ENCODE measurements at regions not wholly inside any gene's neighbourhood (a gene's known extent, or its start where the extent isn't known, plus 50 kb on each side); places are given as distances from the start of the nearest gene placed in this dataset.

DNA sequence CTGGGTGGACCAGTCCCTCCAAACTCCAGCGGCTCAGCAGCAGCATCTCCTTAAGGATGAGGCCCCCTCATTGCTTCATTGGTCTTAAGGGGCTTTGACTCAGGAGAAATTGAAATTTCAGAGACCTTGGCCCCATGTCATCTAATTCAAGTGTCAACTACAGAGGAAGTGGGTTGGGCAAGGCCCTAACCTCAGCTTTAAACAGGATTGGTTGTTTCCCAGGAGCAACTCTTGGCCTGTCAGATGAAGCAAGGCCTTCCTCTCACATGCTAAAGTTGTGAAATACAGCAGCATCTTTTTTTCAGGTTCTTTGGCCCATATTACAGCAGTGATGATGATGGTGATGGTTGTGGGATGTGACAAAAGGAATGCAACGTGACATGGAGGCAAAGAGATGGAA is 348.3 kb downstream of the ICE1 start:
- no peaks in the 10 kb centered on the region for H3K36me3 ChIP-seq
- no peaks in the 10 kb centered on the region for H3K9me3 ChIP-seq
- no peaks in the 10 kb centered on the region for H3K4me1 ChIP-seq
- TF ChIP-seq, protein P1, sequence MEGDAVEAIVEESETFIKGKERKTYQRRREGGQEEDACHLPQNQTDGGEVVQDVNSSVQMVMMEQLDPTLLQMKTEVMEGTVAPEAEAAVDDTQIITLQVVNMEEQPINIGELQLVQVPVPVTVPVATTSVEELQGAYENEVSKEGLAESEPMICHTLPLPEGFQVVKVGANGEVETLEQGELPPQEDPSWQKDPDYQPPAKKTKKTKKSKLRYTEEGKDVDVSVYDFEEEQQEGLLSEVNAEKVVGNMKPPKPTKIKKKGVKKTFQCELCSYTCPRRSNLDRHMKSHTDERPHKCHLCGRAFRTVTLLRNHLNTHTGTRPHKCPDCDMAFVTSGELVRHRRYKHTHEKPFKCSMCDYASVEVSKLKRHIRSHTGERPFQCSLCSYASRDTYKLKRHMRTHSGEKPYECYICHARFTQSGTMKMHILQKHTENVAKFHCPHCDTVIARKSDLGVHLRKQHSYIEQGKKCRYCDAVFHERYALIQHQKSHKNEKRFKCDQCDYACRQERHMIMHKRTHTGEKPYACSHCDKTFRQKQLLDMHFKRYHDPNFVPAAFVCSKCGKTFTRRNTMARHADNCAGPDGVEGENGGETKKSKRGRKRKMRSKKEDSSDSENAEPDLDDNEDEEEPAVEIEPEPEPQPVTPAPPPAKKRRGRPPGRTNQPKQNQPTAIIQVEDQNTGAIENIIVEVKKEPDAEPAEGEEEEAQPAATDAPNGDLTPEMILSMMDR (IDR thresholded peaks at IDR 0.05) = no peak
- no peak for DNase-seq
- intact Hi-C loops (cut with DNase I; ENCODE audit: low total_unique reads) = no loop called here
- no peaks in the 10 kb centered on the region for H3K27me3 ChIP-seq
- no peak overlapping the region for H3K4me3 ChIP-seq
- H3K27ac ChIP-seq = no peak overlapping the region

DNA sequence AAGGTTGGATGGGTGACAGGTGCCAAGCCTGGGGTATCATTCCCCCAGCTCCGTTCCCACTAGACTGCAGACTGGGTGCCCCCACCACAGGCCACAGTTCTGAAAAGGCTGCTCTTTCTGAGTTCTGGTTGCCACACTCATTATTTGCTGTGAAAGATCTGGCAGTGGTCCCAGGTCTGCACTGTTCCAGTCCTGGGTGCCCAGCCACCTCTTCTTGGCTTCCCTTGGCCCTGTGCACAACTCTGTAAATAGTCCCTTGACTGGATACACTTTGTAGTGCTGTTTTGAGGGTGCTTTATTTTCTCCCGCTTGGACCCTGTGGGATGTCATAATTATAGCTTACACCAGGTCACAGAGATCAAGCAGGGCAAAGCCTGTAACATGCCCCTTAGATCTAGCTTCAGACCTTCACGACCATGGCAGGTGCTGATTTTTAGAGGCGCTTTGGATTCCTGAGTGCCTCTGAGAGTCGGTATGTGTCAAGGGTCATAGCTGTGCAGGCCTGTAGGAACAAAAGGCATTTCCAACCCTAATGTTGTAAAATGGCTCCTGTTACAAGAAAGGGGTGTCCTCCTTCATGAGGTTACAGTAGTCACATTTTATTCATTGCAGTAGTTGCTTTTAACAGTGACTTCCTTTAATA is 344.9 kb downstream of the ICE1 start:
- Histone ChIP-seq H3K4me1 (no peaks in the 10 kb centered on the region), H3K27ac (no peak overlapping the region), H3K36me3 (no peaks in the 10 kb centered on the region), H3K9me3 (no peaks in the 10 kb centered on the region), H3K4me3 (no peak overlapping the region), H3K27me3 (no peaks in the 10 kb centered on the region)
- intact Hi-C loops (cut with DNase I; ENCODE audit: low total_unique reads) = no loop called here
- TF ChIP-seq, protein P1 (IDR thresholded peaks at IDR 0.05) = no peak
- no peak for DNase-seq

GRCh38 chr5:5765066-5765850 is 342.8 kb downstream of the ICE1 start:
- TF ChIP-seq, protein P1 (IDR thresholded peaks at IDR 0.05) = no peak
- H3K27me3 ChIP-seq = no peaks in the 10 kb centered on the region
- H3K27ac ChIP-seq = no peak overlapping the region
- H3K4me3 ChIP-seq = no peak overlapping the region
- no peaks in the 10 kb centered on the region for H3K9me3 ChIP-seq
- intact Hi-C loops (cut with DNase I; ENCODE audit: low total_unique reads) = no loop called here
- H3K4me1 ChIP-seq = no peaks in the 10 kb centered on the region
- no peaks in the 10 kb centered on the region for H3K36me3 ChIP-seq
- DNase-seq = no peak

DNA sequence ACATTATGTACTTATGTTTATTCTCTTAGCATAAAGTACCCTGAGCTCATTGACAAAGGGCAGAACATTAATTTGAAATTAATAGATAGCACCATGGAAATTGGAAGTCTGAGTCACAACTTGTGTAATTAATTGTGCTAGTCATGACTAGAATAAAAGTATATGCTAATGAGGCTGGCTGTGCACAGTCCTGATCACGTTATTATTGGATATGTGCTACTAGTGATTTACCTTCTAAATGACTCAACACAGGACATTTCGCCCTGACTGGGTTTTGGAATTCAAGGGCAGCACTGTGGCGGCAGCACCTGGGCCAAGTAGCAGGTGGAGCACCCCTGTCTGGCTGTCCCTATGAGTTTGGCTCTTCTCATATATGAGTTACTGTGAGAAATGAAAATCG is 341.8 kb downstream of the ICE1 start:
- Histone ChIP-seq H3K4me1 (no peaks in the 10 kb centered on the region), H3K27me3 (no peaks in the 10 kb centered on the region), H3K27ac (no peak overlapping the region), H3K4me3 (no peak overlapping the region), H3K36me3 (no peaks in the 10 kb centered on the region), H3K9me3 (no peaks in the 10 kb centered on the region)
- intact Hi-C loops (cut with DNase I; ENCODE audit: low total_unique reads) = no loop called here
- TF ChIP-seq, protein P1 (IDR thresholded peaks at IDR 0.05) = no peak
- DNase-seq = no peak

DNA sequence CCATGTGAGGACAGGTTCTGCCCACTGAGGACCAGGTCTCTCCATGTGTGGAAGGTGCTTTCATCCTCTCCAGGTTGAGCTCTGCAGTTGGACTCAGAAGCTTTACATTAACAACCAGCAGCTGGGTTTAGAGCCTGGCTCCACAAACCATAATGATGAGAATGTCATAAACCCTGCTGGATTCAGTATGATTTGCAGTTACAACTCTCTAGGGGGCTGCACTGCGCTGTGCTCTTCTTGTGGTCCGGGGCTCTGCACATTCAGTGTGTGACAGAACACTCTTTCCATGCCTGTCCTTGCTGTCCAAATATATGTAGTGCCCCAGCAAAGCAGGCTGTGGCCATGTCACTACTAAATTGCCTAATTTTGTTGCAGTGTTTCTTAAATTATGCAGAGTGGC is 334.3 kb downstream of the ICE1 start:
- H3K27ac ChIP-seq = no peak overlapping the region
- TF ChIP-seq, protein P1 (IDR thresholded peaks at IDR 0.05) = no peak

More for the DNA sequence above, 334.3 kb downstream of the ICE1 start:
- no peak overlapping the region for H3K4me3 ChIP-seq
- no peaks in the 10 kb centered on the region for H3K4me1 ChIP-seq
- H3K27me3 ChIP-seq = no peaks in the 10 kb centered on the region
- DNase-seq = no peak
- intact Hi-C loops (cut with DNase I; ENCODE audit: low total_unique reads) = no loop called here
- no peaks in the 10 kb centered on the region for H3K36me3 ChIP-seq
- H3K9me3 ChIP-seq = no peaks in the 10 kb centered on the region

Data from tibial artery (tissue), 4 donors.